ENCODE measurements at regions not wholly inside any gene's neighbourhood (a gene's known extent, or its start where the extent isn't known, plus 50 kb on each side); places are given as distances from the start of the nearest gene placed in this dataset.

GRCh38 chr2:57959390-57959789 is 87.2 kb upstream of the VRK2 start:
- no peak overlapping the region for H2BK20ac ChIP-seq (ENCODE audit: low read depth, low read length, poor library complexity, severe bottlenecking)
- H2AK5ac ChIP-seq (ENCODE audit: insufficient read length, low read length) = no peak overlapping the region
- H3K23ac ChIP-seq (ENCODE audit: insufficient read length, low read depth, low read length) = no peak overlapping the region
- H3K14ac ChIP-seq (ENCODE audit: insufficient read depth, low read length) = no peak overlapping the region
- H3K79me2 ChIP-seq (ENCODE audit: insufficient read depth, low read length) = no peaks in the 10 kb centered on the region
- no peaks in the 10 kb centered on the region for H4K20me1 ChIP-seq (ENCODE audit: control insufficient read depth, insufficient read depth, insufficient read length)
- no peak overlapping the region for H4K5ac ChIP-seq (ENCODE audit: insufficient read length, low read depth, low read length)
- H3K56ac ChIP-seq (ENCODE audit: insufficient read length, low read depth, low read length) = no peak overlapping the region
- H3K9me3 ChIP-seq (ENCODE audit: control insufficient read depth, low read depth, low read length) = no peaks in the 10 kb centered on the region
- TF ChIP-seq CTCF (conservative IDR thresholded peaks at IDR 0.05) = no peak
- H3K9ac ChIP-seq (ENCODE audit: extremely low read depth, insufficient read length, low read length) = no peak overlapping the region
- no peak overlapping the region for H2BK5ac ChIP-seq (ENCODE audit: insufficient read length, low read length)
- no peak overlapping the region for H4K8ac ChIP-seq (replicated peaks; ENCODE audit: insufficient read length, low read depth, low read length)
- no peak overlapping the region for H3K18ac ChIP-seq (ENCODE audit: insufficient read length, low read depth, low read length)
- no peak overlapping the region for H3K4me3 Mint-ChIP-seq
- no peak overlapping the region for H3K4me2 ChIP-seq (ENCODE audit: insufficient read depth, insufficient read length, low read length)
- H4K91ac ChIP-seq (ENCODE audit: insufficient read length, low read depth, low read length) = no peak overlapping the region
- peak overlapping the region; percentile 11 for H2AFZ ChIP-seq (ENCODE audit: low read length)
- H3T11ph ChIP-seq (ENCODE audit: low read length) = no peak overlapping the region
- H2BK15ac ChIP-seq (ENCODE audit: low read depth, low read length) = no peak overlapping the region
- no peaks in the 10 kb centered on the region for H3K79me1 ChIP-seq (ENCODE audit: insufficient read depth, low read depth, low read length, poor library complexity, severe bottlenecking)
- H3K4me1 ChIP-seq (ENCODE audit: insufficient read depth, low read length) = no peaks in the 10 kb centered on the region
- no peak overlapping the region for H2BK120ac ChIP-seq (ENCODE audit: low read depth, low read length, poor library complexity, severe bottlenecking)
- WGBS (ENCODE audit: extremely low coverage, insufficient read length, low lambda C conversion rate) = no CpG with 5 or more reads among the region's 7 CpGs
- H3K23me2 ChIP-seq (ENCODE audit: insufficient read length, low read depth, low read length, poor library complexity, severe bottlenecking) = no peaks in the 10 kb centered on the region
- no peaks in the 10 kb centered on the region for H3K36me3 Mint-ChIP-seq (ENCODE audit: insufficient read depth in 1 of 3, low read depth in 3 of 3)
- no peak for DNase-seq
- H3K4me1 Mint-ChIP-seq = peaks cover 3 to 5% of the 10 kb centered on the region in 2 experiments; a peak in 3 of 4 replicates
- H3K9me3 Mint-ChIP-seq = no peaks in the 10 kb centered on the region
- H3K27me3 Mint-ChIP-seq (ENCODE audit: low read depth) = no peaks in the 10 kb centered on the region
- H3K27ac Mint-ChIP-seq = peak overlapping the region; percentile 16 to 91 (median 72); a peak in 3 of 7 replicates
- H3K27ac ChIP-seq (ENCODE audit: insufficient read length, low read depth, low read length) = no peak overlapping the region
- no peak overlapping the region for H3K4ac ChIP-seq (ENCODE audit: low read depth, low read length)
- H3K27me3 ChIP-seq (ENCODE audit: insufficient read depth, low read length) = no peaks in the 10 kb centered on the region
- H2BK12ac ChIP-seq (ENCODE audit: insufficient read length, low read depth, low read length) = no peak overlapping the region

Measured in H9 (cell line).